Muscle of arm (tissue), 1 donor: ENCODE measurements at regions not wholly inside any gene's neighbourhood (a gene's known extent, or its start where the extent isn't known, plus 50 kb on each side); places are given as distances from the start of the nearest gene placed in this dataset.
"Not testable (repeated sequence)": the region's sequence is repeated elsewhere in the genome, so short reads cannot be mapped to it uniquely, and the experiment has no call there.

ENCODE experiments used
- DNase-seq: peaks from one replicate; pipeline ENCODE4 v3.0.0-alpha.2; 2013

DNA sequence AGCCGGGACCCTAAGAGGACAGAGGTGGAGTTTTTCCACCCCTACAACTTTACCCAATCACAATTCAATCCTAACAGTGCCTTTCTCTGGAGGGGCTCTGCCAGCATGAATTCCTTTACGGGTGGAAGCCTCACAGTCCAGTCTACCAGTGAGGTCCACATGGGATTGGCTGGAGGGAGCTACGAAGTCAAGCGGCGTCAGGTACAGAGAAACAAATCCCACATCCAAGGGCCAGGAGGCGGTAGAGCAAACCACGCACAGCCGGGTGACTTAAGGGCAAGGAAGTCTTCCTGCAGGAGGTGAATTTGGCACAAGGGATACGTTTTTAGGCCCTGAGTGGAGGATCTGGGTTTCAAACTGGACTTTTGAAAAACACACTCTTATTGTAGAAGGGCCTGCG is 199.6 kb downstream of the UQCRFS1 start:
- no peak for DNase-seq

DNA sequence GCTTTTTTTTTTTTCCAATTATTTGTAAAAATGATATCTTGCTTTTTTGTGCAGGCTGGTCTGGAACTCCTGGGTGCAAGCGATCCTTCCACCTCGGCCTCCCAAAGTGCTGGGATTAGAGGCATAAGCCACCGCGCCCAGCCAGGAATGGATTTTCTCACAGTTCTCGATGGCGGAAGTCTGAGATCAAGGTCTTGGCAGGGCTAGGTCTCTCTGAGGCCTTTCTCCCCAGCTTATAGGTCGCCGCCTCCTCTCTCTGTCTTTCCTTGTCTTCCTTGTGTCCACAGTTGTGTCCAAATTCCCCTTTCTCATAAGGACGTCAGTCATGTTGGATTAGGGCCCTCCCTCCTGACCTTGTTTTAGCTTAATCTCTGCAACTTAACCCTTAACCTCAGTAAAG is 200.5 kb downstream of the UQCRFS1 start:
- DNase-seq: no peak

GRCh38 chr19:29010276-29010675 is 202.7 kb downstream of the UQCRFS1 start:
- DNase-seq: no peak

- no peak for DNase-seq
These were observed 206.8 kb downstream of the UQCRFS1 start for GRCh38 chr19:29006057-29006735.

DNA sequence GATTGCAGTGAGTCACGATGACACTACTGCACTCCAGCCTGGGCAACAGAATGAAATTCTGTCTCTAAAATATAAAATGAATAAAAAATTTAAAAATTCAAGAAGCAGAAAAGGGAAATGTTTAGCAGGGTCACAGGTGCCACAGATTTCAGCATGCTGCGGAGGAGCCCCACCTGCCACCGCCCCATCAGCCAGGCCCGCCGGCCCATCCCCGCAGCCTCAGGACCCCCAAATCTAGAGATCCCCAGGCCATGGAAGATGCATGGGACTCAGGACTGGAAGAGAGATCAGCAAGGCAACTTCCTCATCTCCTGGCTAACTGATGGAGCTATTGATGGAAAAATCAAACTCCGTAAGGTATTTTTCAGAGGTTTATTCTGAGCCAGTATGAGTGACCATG is 208.2 kb downstream of the UQCRFS1 start:
- DNase-seq: no peak

DNA sequence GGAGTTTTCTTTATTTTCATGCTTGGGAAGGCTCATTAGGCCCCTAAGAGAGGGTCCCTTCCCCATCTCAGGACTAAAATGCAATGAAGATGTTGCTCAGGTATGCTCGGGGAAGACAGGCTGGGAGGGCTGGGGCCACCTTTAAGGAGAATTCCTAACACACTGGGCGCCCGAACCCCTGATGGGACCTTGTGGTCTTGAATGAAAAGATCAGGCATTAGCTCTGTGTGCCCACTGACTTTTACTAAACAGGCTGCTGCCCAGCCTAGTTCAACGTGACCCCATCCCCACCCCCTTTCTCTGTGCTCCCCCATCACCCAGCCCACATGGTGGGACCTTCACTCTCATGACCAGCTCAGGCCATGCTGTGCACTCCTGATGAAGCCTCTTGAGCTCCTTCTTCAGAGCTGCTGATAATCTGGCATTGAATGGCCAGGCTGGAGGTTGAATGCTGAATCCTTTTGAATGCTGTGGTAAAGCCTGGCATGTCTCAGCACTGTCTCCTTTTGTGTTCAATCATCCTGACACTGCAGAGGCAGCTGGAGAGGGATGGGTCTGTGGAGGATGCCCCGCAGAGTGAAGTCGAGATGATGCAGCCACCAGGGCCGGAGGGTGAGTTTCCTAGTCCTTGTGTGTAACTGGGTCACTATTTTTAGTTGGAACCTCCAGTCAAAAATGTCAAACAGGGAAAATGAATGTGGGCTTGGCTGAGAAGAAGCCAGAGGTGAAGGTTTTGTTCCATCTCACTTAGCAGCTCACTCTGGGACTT is 209.1 kb downstream of the UQCRFS1 start:
- DNase-seq: no peak

DNA sequence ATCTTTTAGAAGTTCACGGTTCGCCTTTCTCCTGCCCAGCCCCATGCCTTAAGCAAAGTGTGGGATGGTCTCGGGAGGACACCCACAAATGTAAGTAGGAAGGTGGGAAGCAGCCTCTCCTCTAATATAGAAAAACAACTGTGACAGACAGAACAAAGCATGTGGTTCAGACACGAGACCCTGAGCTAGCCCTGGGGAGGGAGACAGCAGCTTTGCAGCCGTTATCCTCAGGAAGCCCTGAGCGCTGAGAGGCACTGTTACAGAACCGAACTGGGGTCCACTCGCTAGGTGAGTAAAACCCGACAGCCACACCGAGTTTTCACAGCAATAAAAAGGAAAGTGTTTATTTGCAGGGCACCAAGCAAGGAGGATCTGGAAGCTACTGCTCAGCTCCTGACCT is 210.6 kb downstream of the UQCRFS1 start:
- no peak for DNase-seq

GRCh38 chr19:29001597-29002245 is 211.2 kb downstream of the UQCRFS1 start:
- DNase-seq: no peak

DNA sequence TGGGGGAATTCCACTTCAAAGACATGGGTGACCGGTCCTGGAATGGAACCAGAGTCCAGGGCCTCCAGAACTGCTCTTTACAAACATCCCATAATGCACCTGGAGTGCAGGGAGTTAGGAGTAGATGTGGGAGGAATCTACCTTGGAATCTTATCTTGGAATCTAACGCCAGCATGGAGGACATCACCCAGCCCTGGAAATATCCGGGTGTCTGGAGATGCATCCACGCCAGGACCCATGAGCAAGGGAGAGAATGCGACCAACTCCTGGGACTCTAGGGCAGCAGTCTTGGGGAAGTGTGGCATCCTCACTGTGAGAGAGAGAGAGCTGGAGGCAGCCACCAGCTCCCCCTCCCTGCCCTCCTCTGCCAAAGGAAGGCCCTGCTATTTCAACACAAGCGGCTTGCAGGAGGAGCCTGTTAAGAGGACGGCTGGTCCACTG is 211.8 kb downstream of the UQCRFS1 start:
- no peak for DNase-seq

DNA sequence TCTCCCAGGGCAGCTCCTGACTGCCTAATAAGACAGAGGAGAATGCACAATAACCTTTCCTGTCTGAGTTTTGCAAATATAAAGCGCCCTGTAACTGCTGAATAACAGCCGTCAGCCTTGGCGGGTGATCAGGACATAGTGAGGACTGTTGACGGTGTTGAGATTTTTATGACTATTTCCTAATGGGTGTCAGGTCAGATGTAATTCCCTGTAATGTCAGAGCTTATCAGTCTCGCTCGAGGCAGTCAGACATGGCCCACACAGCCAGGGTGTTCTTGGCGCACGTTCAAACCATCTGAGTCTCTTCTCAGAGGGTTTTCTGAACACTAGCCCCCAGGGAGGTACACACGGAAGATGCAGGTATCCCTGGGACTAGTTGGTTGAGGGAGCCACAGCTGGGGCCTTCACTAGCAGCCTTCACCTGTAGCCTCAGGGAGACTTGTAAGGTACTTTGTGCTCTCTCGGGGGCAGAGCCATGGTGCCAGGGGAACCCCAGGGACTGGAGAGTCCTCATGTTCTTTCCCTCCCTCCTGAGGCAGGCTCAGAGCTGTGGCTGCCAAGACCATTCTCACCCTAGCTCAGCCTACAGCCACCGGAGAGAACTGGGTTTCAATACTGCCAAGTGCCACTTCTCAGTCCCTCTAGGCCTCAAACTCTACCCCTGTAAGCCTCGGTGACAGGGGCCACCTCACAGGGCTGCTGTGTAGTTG is 213.1 kb downstream of the UQCRFS1 start:
- DNase-seq: no peak

DNA sequence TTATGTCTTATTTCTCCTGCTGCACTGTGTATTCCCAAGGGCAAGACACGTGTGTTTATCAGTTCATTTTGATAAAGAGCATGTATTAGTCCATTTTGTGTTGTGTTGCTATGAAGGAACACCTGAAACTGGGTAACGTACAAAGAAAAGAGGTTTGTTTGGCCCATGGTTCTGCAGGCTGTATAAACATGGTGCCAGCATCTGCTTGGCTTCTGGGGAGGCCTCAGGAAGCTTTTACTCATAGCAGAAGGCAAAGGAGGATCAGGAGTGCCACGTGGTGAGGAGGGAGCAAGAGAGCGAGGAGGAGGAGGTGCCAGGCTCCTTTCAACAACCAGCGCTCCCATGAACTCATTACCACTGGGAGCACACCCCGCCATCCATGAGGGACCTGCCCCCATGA is 214.0 kb downstream of the UQCRFS1 start:
- no peak for DNase-seq

GRCh38 chr19:28997866-28998265 is 215.1 kb downstream of the UQCRFS1 start:
- not testable (repeated sequence) for DNase-seq

- no peak for DNase-seq
These were observed 222.4 kb downstream of the UQCRFS1 start for GRCh38 chr19:28990522-28990921.

DNA sequence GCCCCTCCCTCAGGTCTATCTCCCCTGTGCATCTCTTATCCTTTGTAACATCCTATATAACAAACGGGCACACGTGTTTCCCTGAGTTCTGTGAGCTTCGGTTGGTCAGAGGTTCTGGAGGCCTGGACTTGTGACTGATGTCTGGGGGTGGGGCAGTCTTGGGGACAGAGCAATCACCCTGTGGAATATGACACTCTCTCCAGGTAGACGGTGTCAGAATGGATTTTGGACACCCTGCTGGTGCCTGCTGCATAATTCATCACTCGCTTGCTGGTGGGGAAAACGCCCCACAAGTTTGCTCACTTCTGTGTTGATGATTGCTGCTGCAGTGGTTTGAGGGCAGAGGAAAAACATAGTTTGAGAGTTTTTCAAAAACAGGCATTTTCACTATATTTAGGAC is 223.2 kb downstream of the UQCRFS1 start:
- DNase-seq: no peak

DNA sequence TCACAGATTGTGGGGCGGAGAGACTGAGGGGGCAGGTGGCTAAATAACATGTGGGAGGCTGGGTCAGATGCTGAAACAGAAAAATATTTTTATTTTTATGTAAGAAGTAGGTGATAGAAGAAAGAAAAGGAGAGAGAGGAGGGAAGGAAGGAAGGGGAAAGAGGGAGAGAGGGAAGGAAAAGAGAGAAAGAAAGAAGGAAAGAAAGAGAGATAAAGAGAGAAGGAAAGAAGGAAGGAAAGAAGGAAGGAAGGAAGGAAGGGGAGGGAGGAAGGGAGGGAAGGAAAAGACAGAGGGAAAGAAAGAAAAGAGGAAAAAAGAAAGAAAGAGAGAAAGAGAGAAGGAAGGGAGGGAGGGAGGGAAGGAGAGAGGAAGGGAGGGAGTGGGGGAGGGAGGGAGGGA is 224.9 kb downstream of the UQCRFS1 start:
- DNase-seq: no peak

GRCh38 chr19:28987177-28987576 is 225.8 kb downstream of the UQCRFS1 start:
- DNase-seq: no peak

GRCh38 chr19:28985201-28985600 is 227.8 kb downstream of the UQCRFS1 start:
- no peak for DNase-seq

DNA sequence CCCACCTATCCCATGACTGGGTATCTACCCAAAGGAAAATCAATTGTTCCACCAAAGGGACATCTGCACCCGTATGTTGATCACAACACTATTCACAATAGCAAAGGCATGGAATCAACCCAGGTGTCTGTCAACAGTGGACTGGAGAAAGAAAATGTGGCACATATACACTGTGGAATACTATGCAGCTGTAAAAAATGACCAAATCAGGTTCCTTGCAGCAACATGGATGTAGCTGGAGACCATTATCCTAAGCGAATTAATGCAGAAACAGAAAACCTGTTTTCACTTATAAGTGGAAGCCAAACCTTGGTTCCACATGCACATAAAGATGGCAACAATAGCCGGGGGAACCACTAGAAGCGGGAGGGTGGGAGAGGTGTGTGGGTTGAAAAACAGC is 228.6 kb downstream of the UQCRFS1 start:
- no peak for DNase-seq

GRCh38 chr19:28983430-28983829 is 229.5 kb downstream of the UQCRFS1 start:
- no peak for DNase-seq

GRCh38 chr19:28981994-28982393 is 231.0 kb downstream of the UQCRFS1 start:
- no peak for DNase-seq

GRCh38 chr19:28981518-28981917 is 231.4 kb downstream of the UQCRFS1 start:
- no peak for DNase-seq

GRCh38 chr19:28980236-28980868 is 232.6 kb downstream of the UQCRFS1 start:
- no peak for DNase-seq
